NCI-H187 treated with DMSO at 0.1 percent for 48 hours (cell line): ENCODE measurements at regions not wholly inside any gene's neighbourhood (a gene's known extent, or its start where the extent isn't known, plus 50 kb on each side); places are given as distances from the start of the nearest gene placed in this dataset.
A peak's percentile ranks its signal among the peaks of the same experiment; 100 is the strongest.
"Not testable (repeated sequence)": the region's sequence is repeated elsewhere in the genome, so short reads cannot be mapped to it uniquely, and the experiment has no call there.

Experiments
- DNase-seq: peaks from one replicate; lab custom pipeline; 2025; lab: John Stamatoyannopoulos, UW

GRCh38 chr4:66602622-66603021, 932.3 kb upstream of the EPHA5 start:
- DNase-seq: no peak

DNA sequence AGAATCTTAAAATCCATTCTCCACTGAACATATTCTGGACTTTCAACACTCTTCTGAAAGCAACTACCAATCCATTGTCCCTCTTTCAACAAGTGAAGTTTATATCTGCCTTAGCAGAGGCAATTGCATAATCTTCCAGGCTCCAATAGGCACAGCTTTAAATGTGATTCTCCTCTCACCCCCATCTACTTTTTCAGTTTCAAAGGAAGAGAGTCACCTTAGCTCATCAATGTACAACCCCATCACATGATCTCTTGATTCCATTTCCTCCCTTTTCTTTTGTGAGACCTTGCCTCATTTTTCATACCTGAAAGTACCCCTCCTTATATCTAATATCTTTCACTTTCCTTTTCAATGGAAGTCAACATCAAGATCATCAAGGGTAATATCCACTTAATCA, 921.7 kb upstream of the EPHA5 start:
- no peak for DNase-seq

- no peak for DNase-seq
Observed at GRCh38 chr4:66590488-66591215, 920.4 kb upstream of the EPHA5 start.

DNA sequence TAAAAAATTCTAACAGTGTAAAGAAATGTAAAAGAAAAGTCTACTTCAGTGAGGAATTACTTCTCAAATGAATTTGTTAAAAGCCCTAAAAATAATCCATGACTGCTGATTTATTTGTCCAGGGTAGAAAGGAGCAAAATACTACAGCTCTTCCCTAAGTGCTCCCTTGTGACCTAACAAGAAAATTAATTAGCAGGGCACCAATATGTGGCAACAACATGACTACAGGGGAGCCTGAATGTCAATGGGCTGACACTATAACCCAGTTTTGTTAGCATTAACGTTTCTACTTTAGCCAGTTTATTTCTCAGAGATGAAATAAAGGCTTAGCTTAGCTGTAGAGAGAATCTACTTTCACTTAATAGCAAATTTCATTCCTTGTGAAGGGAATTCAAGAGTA, 918.9 kb upstream of the EPHA5 start:
- DNase-seq: no peak

DNA sequence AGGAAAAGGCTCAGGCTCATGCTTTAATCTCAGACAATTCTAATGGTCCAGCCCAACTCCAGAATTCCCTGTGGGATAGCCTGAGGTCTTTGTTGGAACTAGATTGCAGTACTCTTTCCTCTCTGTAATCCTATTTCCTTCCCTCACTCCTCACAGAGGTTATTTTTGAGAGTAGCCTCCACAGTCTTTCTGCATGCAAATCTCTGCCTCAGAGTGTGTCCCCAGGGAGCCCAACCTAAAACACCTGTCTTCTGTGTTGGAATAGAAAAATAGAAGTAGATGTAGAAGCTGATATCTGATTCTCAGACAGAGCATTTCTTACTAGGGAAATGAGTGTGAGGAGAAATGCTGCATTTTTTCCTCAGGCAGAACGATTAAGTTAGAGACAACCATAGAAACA, 915.5 kb upstream of the EPHA5 start:
- peak; percentile 76 for DNase-seq

DNA sequence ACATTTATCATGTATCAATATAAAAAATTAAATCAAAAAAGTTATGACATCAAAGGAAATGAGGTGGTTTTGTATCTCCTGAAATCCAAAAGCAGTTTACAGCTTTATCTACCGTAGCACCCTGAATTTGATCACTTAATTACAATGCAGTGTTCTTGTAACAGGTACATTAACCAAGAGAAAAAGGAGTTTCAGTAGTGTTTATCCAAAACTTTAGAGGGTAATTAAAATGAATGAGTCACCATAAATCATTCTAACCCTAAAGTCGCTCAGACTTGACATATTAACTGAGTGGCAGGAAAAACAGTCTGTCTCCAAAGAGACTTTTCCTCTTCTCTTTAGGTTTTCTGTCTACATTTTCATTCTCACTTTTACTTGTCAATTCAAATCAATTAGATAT, 907.6 kb upstream of the EPHA5 start:
- peak; percentile 23 for DNase-seq

DNA sequence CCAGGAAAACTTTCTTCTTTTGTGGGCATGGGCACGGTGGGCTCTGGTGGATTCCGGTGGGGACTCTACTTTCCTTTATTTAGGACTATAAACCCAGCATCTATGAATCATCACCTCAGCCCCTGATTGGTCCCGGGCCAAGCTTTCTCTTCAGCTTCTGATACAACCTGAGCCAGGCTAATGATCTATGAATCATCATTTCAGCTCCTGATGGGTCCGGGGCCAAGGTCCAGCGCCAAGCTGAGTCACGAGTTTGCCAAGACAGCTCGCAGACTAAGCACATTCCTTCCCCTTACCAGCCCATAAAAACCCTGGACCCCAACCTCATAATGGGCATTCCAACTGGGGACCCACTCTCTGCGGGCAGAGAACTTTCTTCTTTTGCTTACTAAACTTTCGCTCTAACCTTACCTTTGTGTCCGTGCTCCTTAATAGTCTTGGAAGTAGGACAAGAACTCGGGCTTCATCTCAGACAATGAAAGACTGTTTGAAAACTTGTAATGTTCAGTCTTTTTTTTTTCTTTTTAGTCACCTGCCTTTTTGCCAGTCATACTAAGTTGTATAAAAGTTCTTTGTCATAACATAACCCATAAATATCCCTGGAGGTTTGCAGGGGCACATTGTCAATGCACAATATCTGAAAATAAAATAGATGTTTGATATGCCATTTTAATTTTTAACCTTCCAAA, 904.9 kb upstream of the EPHA5 start:
- DNase-seq: no peak

GRCh38 chr4:66574145-66574978, 904.1 kb upstream of the EPHA5 start:
- no peak for DNase-seq

GRCh38 chr4:66572949-66573348, 902.7 kb upstream of the EPHA5 start:
- no peak for DNase-seq

DNA sequence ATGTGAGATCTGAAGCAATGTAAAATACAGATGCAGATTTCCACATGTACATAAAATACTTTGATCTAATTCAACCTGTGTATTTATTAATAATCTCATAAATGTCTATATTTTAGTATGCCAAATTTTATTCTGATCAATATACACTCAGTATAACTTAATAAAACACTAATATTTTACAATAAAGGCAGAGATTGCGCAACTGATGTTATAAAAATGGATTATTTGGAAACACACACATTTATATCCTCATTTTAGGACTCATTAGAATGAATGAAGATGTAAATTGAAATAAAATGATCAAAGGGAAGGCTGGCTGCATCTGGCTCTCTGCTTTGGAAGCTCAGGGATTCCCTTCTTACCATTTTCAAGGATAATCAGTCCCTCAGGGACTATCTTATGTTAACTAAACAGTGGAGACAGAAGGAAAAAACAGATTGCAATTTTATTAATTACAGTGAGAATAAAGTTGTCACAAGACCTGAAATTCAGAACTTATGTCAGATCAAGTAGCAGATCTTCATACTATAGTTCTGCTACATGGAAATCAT, 900.9 kb upstream of the EPHA5 start:
- no peak for DNase-seq

- no peak for DNase-seq
Observed at GRCh38 chr4:66569228-66569627, 898.9 kb upstream of the EPHA5 start.

- no peak for DNase-seq
Observed at GRCh38 chr4:66568431-66568830, 898.1 kb upstream of the EPHA5 start.

- DNase-seq: no peak
Observed at GRCh38 chr4:66568001-66568400, 897.7 kb upstream of the EPHA5 start.

DNA sequence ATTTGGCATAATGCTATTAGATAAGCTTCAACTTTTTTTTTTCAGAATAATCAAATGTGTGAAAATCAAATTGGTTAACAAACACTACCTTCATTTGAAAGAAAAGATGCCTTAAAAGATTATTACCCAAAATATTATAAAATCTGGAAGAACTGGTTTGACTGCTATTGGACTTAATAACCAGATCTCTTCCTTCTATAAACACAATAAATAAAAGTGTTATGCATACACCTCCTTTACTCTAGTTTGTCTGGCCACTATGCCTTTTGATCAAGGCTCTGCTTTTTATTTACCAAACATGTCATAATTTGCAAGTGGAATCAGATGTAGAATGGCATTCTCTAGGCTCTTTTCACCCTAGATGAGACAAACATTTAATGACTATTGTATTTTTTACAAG, 897.3 kb upstream of the EPHA5 start:
- no peak for DNase-seq

- DNase-seq: no peak
Observed at GRCh38 chr4:66565801-66566200, 895.5 kb upstream of the EPHA5 start.

DNA sequence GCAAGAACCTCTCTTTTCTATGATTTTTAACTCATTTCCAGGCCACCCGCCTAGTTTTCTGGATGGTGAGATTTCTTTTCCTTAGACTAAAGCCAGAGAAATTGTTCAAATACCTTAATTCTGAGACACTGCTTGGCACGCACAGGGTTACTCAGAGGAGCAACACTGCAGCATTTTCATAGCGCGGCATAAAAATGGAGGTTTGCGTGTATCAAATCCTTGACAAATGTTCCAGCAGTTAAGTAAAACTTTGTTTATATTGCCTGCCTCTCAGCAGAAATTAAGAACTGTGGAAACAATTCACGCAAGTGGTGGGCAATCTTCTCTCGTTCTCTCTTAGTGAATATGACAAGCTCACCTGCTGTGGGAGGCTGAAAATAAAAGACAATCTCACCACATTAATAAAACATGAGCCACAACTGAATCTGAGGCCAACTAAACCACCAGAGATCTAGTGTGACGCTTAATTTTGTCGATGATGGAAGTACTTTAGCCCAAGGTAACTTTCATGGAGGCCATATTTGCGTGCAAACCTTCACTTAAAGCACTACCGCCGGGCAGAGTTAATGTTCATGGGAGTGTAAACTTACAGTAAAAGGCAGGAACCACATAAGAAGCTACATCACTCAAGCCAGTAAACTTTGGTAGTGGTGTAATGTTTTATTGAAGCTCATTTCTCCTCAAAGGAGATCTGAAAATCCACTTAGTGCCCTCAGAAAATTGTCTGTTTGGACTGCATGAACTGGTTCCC, 894.8 kb upstream of the EPHA5 start:
- peak; percentile 89 for DNase-seq

DNA sequence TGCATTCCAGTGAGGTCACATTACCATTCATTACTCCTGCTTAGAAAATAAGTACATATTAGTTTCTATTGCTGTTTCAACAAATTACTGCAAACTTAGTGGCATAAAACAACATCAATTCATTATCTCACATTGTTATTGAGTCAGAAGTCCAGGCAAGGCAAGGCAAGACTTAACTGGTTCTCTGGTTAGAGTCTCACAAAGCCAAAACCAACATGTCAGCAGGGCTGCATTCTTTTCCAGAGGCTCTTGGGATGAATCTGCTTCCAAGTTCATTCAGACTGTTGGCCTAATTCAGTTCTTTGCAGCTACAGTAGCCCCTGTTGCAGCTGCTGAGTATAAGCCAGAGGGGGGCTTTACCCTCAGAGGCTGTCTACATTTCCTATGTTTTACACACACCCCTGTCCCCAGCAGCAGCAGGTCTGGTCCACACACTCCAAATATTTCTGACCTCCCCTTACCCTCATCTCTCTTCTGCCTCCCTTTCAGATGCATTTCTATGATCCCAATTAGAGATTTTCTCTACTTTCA, 892.1 kb upstream of the EPHA5 start:
- no peak for DNase-seq

DNA sequence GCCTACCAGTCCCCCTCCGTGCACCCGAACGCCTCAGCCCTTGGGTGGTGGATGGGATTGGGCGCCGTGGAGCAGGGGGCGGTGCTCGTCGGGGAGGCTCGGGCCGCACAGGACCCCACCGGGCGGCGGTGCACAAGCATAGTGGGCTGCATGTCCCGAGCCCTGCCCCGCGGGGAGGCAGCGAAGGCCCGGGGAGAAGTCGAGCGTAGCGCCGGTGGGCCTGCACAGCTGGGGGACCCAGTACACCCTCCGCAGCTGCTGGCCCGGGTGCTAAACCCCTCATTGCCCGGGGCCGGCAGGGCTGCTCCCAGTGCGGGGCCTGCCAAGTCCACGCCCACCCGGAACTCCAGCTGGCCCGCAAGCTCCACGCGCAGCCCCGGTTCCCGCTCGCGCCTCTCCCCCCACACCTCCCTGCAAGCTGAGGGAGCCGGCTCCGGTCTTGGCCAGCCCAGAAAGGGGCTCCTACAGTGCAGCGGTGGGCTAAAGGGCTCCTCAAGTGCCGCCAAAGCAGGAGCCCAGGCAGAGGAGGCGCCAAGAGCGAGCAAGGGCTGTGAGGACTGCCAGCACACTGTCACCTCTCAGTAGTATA, 891.3 kb upstream of the EPHA5 start:
- DNase-seq: not testable (repeated sequence)

DNA sequence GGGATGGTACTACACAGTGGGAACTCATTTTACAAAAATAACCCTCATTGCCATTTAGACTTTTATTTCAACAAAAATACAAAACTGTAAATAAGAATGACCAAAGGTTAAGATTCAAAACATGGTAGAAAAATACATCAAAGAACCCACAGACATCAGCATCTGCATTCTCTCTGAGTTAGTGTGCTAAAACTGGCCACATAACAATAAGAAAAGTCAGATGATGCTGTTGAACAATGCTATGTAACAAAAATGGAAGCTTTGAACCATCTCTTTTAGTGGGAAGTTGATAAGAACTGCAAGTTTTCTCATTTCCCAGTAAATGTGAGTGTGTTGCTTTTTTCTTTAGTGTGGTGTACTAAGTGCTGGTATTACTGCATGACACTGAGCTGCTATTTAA, 888.4 kb upstream of the EPHA5 start:
- DNase-seq: no peak

- DNase-seq: no peak
Observed at GRCh38 chr4:66556651-66557278, 886.5 kb upstream of the EPHA5 start.

GRCh38 chr4:66555301-66555700, 885.0 kb upstream of the EPHA5 start:
- no peak for DNase-seq
